ENCODE measurements at regions not wholly inside any gene's neighbourhood (a gene's known extent, or its start where the extent isn't known, plus 50 kb on each side); places are given as distances from the start of the nearest gene placed in this dataset.
"Not testable (repeated sequence)": the region's sequence is repeated elsewhere in the genome, so short reads cannot be mapped to it uniquely, and the experiment has no call there.

- intact Hi-C loops (cut with DNase I) = loop anchor here in 2 of 10 donors (10.0 kb wide), 2 partner anchors 226 to 756 kb away; no protein-coding TSS in a partner anchor
- H3K27me3 ChIP-seq, ATAC-seq: not testable (repeated sequence)
Observed at GRCh38 chr18:5830902-5831301, 64.4 kb downstream of the TMEM200C start.

GRCh38 chr18:5828913-5829312 is 66.4 kb downstream of the TMEM200C start:
- 87 to 89% methylated on average over 1 of the region's 1 CpG for WGBS, 2 donors
- Histone ChIP-seq H3K36me3 (no peaks in the 10 kb centered on the region), H3K9me3 (no peaks in the 10 kb centered on the region), H3K4me1 (no peaks in the 10 kb centered on the region), H3K27ac (no peak overlapping the region), H3K27me3 (peaks cover 0 to 6% (median 0%) of the 10 kb centered on the region in 7 donors), H3K4me3 (no peak overlapping the region)
- intact Hi-C loops (cut with DNase I) = no loop called here
- TF ChIP-seq, protein P1, sequence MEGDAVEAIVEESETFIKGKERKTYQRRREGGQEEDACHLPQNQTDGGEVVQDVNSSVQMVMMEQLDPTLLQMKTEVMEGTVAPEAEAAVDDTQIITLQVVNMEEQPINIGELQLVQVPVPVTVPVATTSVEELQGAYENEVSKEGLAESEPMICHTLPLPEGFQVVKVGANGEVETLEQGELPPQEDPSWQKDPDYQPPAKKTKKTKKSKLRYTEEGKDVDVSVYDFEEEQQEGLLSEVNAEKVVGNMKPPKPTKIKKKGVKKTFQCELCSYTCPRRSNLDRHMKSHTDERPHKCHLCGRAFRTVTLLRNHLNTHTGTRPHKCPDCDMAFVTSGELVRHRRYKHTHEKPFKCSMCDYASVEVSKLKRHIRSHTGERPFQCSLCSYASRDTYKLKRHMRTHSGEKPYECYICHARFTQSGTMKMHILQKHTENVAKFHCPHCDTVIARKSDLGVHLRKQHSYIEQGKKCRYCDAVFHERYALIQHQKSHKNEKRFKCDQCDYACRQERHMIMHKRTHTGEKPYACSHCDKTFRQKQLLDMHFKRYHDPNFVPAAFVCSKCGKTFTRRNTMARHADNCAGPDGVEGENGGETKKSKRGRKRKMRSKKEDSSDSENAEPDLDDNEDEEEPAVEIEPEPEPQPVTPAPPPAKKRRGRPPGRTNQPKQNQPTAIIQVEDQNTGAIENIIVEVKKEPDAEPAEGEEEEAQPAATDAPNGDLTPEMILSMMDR (IDR thresholded peaks at IDR 0.05) = no peak
- DNase-seq (no peak), ATAC-seq (no peak)

More at GRCh38 chr18:5830902-5831301, 64.4 kb downstream of the TMEM200C start:
- not testable (repeated sequence) for H3K36me3 ChIP-seq, H3K4me3 ChIP-seq, H3K9me3 ChIP-seq, DNase-seq, H3K4me1 ChIP-seq, H3K27ac ChIP-seq
- WGBS, 2 donors = 91 to 95% methylated on average over 1 of the region's 1 CpG

DNA sequence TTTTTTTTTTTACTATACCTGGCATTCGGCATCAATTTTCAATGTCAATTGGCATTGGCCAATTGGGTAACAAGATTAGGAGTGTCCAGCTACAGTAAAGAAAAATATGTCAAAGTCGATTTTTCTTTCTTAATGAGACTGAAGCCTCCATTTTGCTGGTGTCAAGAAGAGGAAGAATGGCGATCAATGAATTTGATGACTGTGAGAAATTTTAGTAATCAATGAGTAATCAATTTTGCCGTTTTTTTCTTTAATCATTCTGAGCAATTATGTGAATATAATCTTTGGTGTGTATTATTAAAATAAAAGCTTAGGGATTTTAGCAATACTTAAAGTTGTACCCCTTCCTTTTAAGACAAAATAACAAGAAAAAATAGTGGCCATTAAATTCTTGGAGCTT is 69.7 kb downstream of the TMEM200C start:
- intact Hi-C loops (cut with DNase I) = no loop called here
- H3K27me3 ChIP-seq = peaks cover 0 to 18% (median 0%) of the 10 kb centered on the region in 7 donors
- DNase-seq (no peak), ATAC-seq (no peak)
- H3K27ac ChIP-seq = no peak overlapping the region
- 82 to 84% methylated on average over 4 of the region's 4 CpGs for WGBS, 2 donors
- no peaks in the 10 kb centered on the region for H3K36me3 ChIP-seq
- H3K4me1 ChIP-seq = no peaks in the 10 kb centered on the region
- no peaks in the 10 kb centered on the region for H3K9me3 ChIP-seq
- H3K4me3 ChIP-seq = no peak overlapping the region
- TF ChIP-seq, protein P1 (IDR thresholded peaks at IDR 0.05) = no peak

- no peak overlapping the region for H3K27ac ChIP-seq
Observed at GRCh38 chr18:5824370-5824984, 70.8 kb downstream of the TMEM200C start.

GRCh38 chr18:5817816-5818215 is 77.5 kb downstream of the TMEM200C start:
- no peak for DNase-seq
- 69 to 88% methylated on average over 1 of the region's 1 CpG for WGBS, 2 donors
- Histone ChIP-seq H3K4me1 (peaks cover 0 to 9% (median 0%) of the 10 kb centered on the region in 9 donors), H3K27ac (no peak overlapping the region), H3K27me3 (peaks cover 0 to 9% (median 0%) of the 10 kb centered on the region in 7 donors), H3K4me3 (no peak overlapping the region), H3K9me3 (no peaks in the 10 kb centered on the region), H3K36me3 (no peaks in the 10 kb centered on the region)
- no peak for ATAC-seq
- TF ChIP-seq, protein P1 (IDR thresholded peaks at IDR 0.05) = no peak
- intact Hi-C loops (cut with DNase I) = no loop called here

More at GRCh38 chr18:5824370-5824984, 70.8 kb downstream of the TMEM200C start:
- DNase-seq (no peak), ATAC-seq (no peak)
- Histone ChIP-seq H3K27me3 (peaks cover 0 to 18% (median 0%) of the 10 kb centered on the region in 7 donors), H3K36me3 (no peaks in the 10 kb centered on the region), H3K4me1 (no peaks in the 10 kb centered on the region), H3K4me3 (no peak overlapping the region), H3K9me3 (no peaks in the 10 kb centered on the region)
- intact Hi-C loops (cut with DNase I) = no loop called here
- TF ChIP-seq, protein P1 (IDR thresholded peaks at IDR 0.05) = no peak
- WGBS, 2 donors = 40 to 48% methylated on average over 5 of the region's 5 CpGs

Measured in heart right ventricle (tissue), 16 donors.